Spleen (tissue), 7 donors: ENCODE measurements at regions not wholly inside any gene's neighbourhood (a gene's known extent, or its start where the extent isn't known, plus 50 kb on each side); places are given as distances from the start of the nearest gene placed in this dataset.

Source experiments
- CTCF ChIP-seq, 11 experiments: fragments of 200-600 bp in 7 of 11; fragments of 450-650 bp in 4 of 11; sonication (generic) in 4 of 11; IDR thresholded peaks in 8 of 11; conservative IDR thresholded peaks in 3 of 11; 1 replicate in 7 of 11; 2 replicates in 4 of 11; pipeline versions ENCODE4 v1.4.0 to v1.8.0; 2016 to 2021; ENCODE audit warnings: antibody characterized with exemption in 11 of 11, inconsistent platforms in 4 of 11, mild to moderate bottlenecking in 1 of 11
- POLR2A ChIP-seq, 3 donors: fragments of 450-650 bp; IDR thresholded peaks; one replicate each; pipeline ENCODE4 v1.5.1; 2017; ENCODE audit warnings: antibody characterized with exemption in 3 of 3, mild to moderate bottlenecking in 1 of 3
- POLR2AphosphoS5 ChIP-seq, 3 donors: sonication (generic); formaldehyde crosslinking; IDR thresholded peaks; one replicate each; pipeline ENCODE4 v1.5.1; 2017; ENCODE audit warnings: antibody characterized with exemption in 3 of 3
- donor health status: DM: no; HTN: no; CAD: no; lungs with moderate emphysema.
- donor health status: DM: no; HTN: no; CAD: no.
- donor health status: DM: no; HTN: no; CAD: no.

- TF ChIP-seq CTCF (IDR thresholded peaks at IDR 0.05 in 8 of 11, conservative IDR thresholded peaks at IDR 0.05 in 3 of 11), result no peak
- TF ChIP-seq POLR2A (IDR thresholded peaks at IDR 0.05), result no peak
- no peak for TF ChIP-seq POLR2AphosphoS5 (IDR thresholded peaks at IDR 0.05)
These were observed 191.0 kb downstream of the EVX1 start for GRCh38 chr7:27433581-27433980.
